B cell (primary cell): ENCODE measurements at regions not wholly inside any gene's neighbourhood (a gene's known extent, or its start where the extent isn't known, plus 50 kb on each side); places are given as distances from the start of the nearest gene placed in this dataset.

Experiments used
- EZH2 ChIP-seq: IDR thresholded peaks from 2 replicates; pipeline ENCODE4 v1.6.1; 2012; ENCODE audit warnings: borderline replicate concordance, low read depth, mild to moderate bottlenecking, moderate library complexity, low read length; ENCODE audit not compliant: insufficient read depth, poor library complexity, severe bottlenecking
- TF ChIP-seq, protein P1 (sequence below): fragments of 200-600 bp; IDR thresholded peaks from one replicate; pipeline ENCODE4 v1.8.0; 2022; ENCODE audit warnings: antibody characterized with exemption, mild to moderate bottlenecking

DNA sequence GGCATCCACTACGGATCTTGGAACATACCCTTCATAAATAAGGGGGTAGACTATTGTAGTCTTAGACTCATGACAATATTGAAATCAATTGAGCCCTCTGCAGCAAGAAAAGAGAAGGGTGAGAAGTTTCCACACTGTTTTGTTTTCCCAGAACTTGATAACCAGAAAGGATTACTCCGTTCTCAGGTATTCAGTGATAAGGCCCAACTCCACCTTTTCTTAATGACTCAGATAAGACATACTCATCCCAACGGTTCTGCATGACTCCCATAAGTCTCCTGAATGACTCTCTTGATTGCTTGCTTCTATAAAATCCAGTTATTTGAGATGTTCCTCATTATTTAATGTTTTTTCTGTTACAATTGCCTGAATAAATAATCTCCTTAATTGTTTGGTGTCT, 111.7 kb downstream of the PABPC4L start:
- TF ChIP-seq, protein P1, sequence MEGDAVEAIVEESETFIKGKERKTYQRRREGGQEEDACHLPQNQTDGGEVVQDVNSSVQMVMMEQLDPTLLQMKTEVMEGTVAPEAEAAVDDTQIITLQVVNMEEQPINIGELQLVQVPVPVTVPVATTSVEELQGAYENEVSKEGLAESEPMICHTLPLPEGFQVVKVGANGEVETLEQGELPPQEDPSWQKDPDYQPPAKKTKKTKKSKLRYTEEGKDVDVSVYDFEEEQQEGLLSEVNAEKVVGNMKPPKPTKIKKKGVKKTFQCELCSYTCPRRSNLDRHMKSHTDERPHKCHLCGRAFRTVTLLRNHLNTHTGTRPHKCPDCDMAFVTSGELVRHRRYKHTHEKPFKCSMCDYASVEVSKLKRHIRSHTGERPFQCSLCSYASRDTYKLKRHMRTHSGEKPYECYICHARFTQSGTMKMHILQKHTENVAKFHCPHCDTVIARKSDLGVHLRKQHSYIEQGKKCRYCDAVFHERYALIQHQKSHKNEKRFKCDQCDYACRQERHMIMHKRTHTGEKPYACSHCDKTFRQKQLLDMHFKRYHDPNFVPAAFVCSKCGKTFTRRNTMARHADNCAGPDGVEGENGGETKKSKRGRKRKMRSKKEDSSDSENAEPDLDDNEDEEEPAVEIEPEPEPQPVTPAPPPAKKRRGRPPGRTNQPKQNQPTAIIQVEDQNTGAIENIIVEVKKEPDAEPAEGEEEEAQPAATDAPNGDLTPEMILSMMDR: no peak
- no peak for TF ChIP-seq EZH2
